ENCODE measurements at regions not wholly inside any gene's neighbourhood (a gene's known extent, or its start where the extent isn't known, plus 50 kb on each side); places are given as distances from the start of the nearest gene placed in this dataset.

GRCh38 chr13:67614013-67614412 is 383.9 kb upstream of the PCDH9 start:
- TF ChIP-seq MAX (IDR thresholded peaks at IDR 0.05) (no peak), TCF12 (IDR thresholded peaks at IDR 0.05; ENCODE audit: low read depth) (no peak), NFIC (IDR thresholded peaks at IDR 0.05) (no peak), EGR1 (IDR thresholded peaks at IDR 0.05) (no peak), RAD21 (IDR thresholded peaks at IDR 0.05; ENCODE audit: low read depth) (no peak), FOXM1 (IDR thresholded peaks at IDR 0.05; ENCODE audit: borderline replicate concordance, low read depth) (no peak), REST (IDR thresholded peaks at IDR 0.05; ENCODE audit: low read depth) (no peak), ZBTB7A (IDR thresholded peaks at IDR 0.05; ENCODE audit: low read depth) (no peak), USF1 (IDR thresholded peaks at IDR 0.05) (no peak), CREB1 (IDR thresholded peaks at IDR 0.05; ENCODE audit: low read depth) (no peak), TEAD4 (IDR thresholded peaks at IDR 0.05) (no peak), TAF1 (IDR thresholded peaks at IDR 0.05; ENCODE audit: low read depth) (no peak), CEBPB (IDR thresholded peaks at IDR 0.05) (no peak), EP300 (IDR thresholded peaks at IDR 0.05; ENCODE audit: borderline replicate concordance) (no peak), YY1 (IDR thresholded peaks at IDR 0.05; ENCODE audit: low read depth) (no peak)

- TF ChIP-seq ZBTB7A (IDR thresholded peaks at IDR 0.05; ENCODE audit: low read depth) (no peak), TEAD4 (IDR thresholded peaks at IDR 0.05) (no peak), YY1 (IDR thresholded peaks at IDR 0.05; ENCODE audit: low read depth) (no peak), EGR1 (IDR thresholded peaks at IDR 0.05) (no peak), USF1 (IDR thresholded peaks at IDR 0.05) (no peak), EP300 (IDR thresholded peaks at IDR 0.05; ENCODE audit: borderline replicate concordance) (no peak), NFIC (IDR thresholded peaks at IDR 0.05) (no peak), CREB1 (IDR thresholded peaks at IDR 0.05; ENCODE audit: low read depth) (no peak), REST (IDR thresholded peaks at IDR 0.05; ENCODE audit: low read depth) (no peak), MAX (IDR thresholded peaks at IDR 0.05) (no peak), RAD21 (IDR thresholded peaks at IDR 0.05; ENCODE audit: low read depth) (no peak)
These were observed 358.5 kb upstream of the PCDH9 start for GRCh38 chr13:67588607-67589006.

- no peak for TF ChIP-seq YY1 (IDR thresholded peaks at IDR 0.05; ENCODE audit: low read depth)
- no peak for TF ChIP-seq FOXM1 (IDR thresholded peaks at IDR 0.05; ENCODE audit: borderline replicate concordance, low read depth)
- TF ChIP-seq CEBPB (IDR thresholded peaks at IDR 0.05) = no peak
- no peak for TF ChIP-seq TEAD4 (IDR thresholded peaks at IDR 0.05)
- no peak for TF ChIP-seq NFIC (IDR thresholded peaks at IDR 0.05)
- TF ChIP-seq ZBTB7A (IDR thresholded peaks at IDR 0.05; ENCODE audit: low read depth) = no peak
- no peak for TF ChIP-seq MAX (IDR thresholded peaks at IDR 0.05)
- TF ChIP-seq EGR1 (IDR thresholded peaks at IDR 0.05) = no peak
- no peak for TF ChIP-seq TAF1 (IDR thresholded peaks at IDR 0.05; ENCODE audit: low read depth)
- no peak for TF ChIP-seq TCF12 (IDR thresholded peaks at IDR 0.05; ENCODE audit: low read depth)
- no peak for TF ChIP-seq CREB1 (IDR thresholded peaks at IDR 0.05; ENCODE audit: low read depth)
- TF ChIP-seq RAD21 (IDR thresholded peaks at IDR 0.05; ENCODE audit: low read depth) = no peak
- TF ChIP-seq USF1 (IDR thresholded peaks at IDR 0.05) = no peak
- no peak for TF ChIP-seq REST (IDR thresholded peaks at IDR 0.05; ENCODE audit: low read depth)
- no peak for TF ChIP-seq EP300 (IDR thresholded peaks at IDR 0.05; ENCODE audit: borderline replicate concordance)
These were observed 347.2 kb upstream of the PCDH9 start for GRCh38 chr13:67577361-67577760.
